KMS-11 (cell line): ENCODE measurements at regions not wholly inside any gene's neighbourhood (a gene's known extent, or its start where the extent isn't known, plus 50 kb on each side); places are given as distances from the start of the nearest gene placed in this dataset.
A peak's percentile ranks its signal among the peaks of the same experiment; 100 is the strongest.

Experiments used
- H2AFZ ChIP-seq: fragments of 200-600 bp; sonication (generic); 2 replicates; pipeline ENCODE4 v1.6.1; 2016; ENCODE audit warnings: antibody characterized with exemption, mixed run types, low read depth
- H3K27ac ChIP-seq: fragments of 200-600 bp; sonication (generic); 2 replicates; pipeline ENCODE4 v1.6.1; 2016; ENCODE audit warnings: mild to moderate bottlenecking, mixed run types
- H3K27me3 ChIP-seq: fragments of 200-600 bp; sonication (generic); 2 replicates; pipeline ENCODE4 v1.6.1; 2017; ENCODE audit warnings: mild to moderate bottlenecking, low read depth, mixed run types, moderate library complexity; ENCODE audit not compliant: insufficient read depth
- H3K36me3 ChIP-seq: fragments of 200-600 bp; sonication (generic); 2 replicates; pipeline ENCODE4 v1.6.1; 2017; ENCODE audit warnings: mild to moderate bottlenecking, mixed run types; ENCODE audit not compliant: insufficient read depth
- H3K4me1 ChIP-seq: fragments of 200-600 bp; sonication (generic); 2 replicates; pipeline ENCODE4 v1.6.1; 2016; ENCODE audit warnings: mild to moderate bottlenecking, low read depth, mixed run types; ENCODE audit not compliant: poor library complexity, severe bottlenecking
- H3K4me2 ChIP-seq: fragments of 200-600 bp; sonication (generic); 2 replicates; pipeline ENCODE4 v1.7.0; 2016; ENCODE audit warnings: mild to moderate bottlenecking, mixed run types
- H3K4me3 ChIP-seq: fragments of 200-600 bp; sonication (generic); IDR thresholded peaks from 2 replicates; pipeline ENCODE4 v1.6.1; 2017; ENCODE audit warnings: low read depth, low read length, mixed read lengths; ENCODE audit not compliant: insufficient read depth
- H3K79me2 ChIP-seq: fragments of 200-600 bp; sonication (generic); 2 replicates; pipeline ENCODE4 v1.6.1; 2016; ENCODE audit warnings: low read depth, mixed run types; ENCODE audit not compliant: insufficient read depth
- H3K9ac ChIP-seq: fragments of 200-600 bp; sonication (generic); 2 replicates; pipeline ENCODE4 v1.6.1; 2016; ENCODE audit warnings: mild to moderate bottlenecking, mixed run types
- H4K20me1 ChIP-seq: fragments of 200-600 bp; sonication (generic); 2 replicates; pipeline ENCODE4 v1.6.1; 2016; ENCODE audit warnings: mild to moderate bottlenecking, mixed run types; ENCODE audit not compliant: insufficient read depth
- TF ChIP-seq, protein P1 (sequence below): fragments of 200-600 bp; sonication (generic); conservative IDR thresholded peaks from 2 replicates; pipeline ENCODE4 v1.6.1; 2017; ENCODE audit warnings: low read depth, mild to moderate bottlenecking, antibody characterized with exemption, low read length, moderate library complexity, mixed read lengths

DNA sequence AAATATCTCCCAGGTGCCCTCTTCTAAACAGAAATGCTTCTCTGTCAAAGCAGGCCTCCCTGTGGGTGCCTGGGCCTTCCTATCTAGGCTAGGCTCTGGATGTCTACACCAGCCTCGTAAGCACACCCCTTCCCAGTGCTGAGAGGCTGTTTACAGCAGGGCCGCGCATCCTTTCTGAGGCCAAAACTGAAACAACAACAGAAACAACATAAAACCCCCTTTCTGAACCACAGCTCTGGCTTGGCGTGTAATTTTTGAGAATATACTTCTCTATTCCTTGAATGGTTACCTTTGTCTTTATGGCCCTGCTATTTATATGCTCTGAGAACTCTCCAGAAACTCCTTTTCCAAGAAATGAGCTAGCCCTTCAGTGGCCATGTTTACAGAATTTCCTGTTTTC lies 118.4 kb downstream of the BCL2L11 start:
- no peaks in the 10 kb centered on the region for H3K27me3 ChIP-seq
- H3K36me3 ChIP-seq: no peaks in the 10 kb centered on the region
- peaks cover 22% of the 10 kb centered on the region for H3K4me1 ChIP-seq
- peak overlapping the region; percentile 53; the same call in 1 of the 2 replicates for H3K4me2 ChIP-seq
- no peak overlapping the region for H3K9ac ChIP-seq
- no peaks in the 10 kb centered on the region for H4K20me1 ChIP-seq
- H3K79me2 ChIP-seq: no peaks in the 10 kb centered on the region
- no peak overlapping the region for H3K4me3 ChIP-seq
- no peak overlapping the region for H2AFZ ChIP-seq
- TF ChIP-seq, protein P1, sequence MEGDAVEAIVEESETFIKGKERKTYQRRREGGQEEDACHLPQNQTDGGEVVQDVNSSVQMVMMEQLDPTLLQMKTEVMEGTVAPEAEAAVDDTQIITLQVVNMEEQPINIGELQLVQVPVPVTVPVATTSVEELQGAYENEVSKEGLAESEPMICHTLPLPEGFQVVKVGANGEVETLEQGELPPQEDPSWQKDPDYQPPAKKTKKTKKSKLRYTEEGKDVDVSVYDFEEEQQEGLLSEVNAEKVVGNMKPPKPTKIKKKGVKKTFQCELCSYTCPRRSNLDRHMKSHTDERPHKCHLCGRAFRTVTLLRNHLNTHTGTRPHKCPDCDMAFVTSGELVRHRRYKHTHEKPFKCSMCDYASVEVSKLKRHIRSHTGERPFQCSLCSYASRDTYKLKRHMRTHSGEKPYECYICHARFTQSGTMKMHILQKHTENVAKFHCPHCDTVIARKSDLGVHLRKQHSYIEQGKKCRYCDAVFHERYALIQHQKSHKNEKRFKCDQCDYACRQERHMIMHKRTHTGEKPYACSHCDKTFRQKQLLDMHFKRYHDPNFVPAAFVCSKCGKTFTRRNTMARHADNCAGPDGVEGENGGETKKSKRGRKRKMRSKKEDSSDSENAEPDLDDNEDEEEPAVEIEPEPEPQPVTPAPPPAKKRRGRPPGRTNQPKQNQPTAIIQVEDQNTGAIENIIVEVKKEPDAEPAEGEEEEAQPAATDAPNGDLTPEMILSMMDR: no peak
- no peak overlapping the region for H3K27ac ChIP-seq

DNA sequence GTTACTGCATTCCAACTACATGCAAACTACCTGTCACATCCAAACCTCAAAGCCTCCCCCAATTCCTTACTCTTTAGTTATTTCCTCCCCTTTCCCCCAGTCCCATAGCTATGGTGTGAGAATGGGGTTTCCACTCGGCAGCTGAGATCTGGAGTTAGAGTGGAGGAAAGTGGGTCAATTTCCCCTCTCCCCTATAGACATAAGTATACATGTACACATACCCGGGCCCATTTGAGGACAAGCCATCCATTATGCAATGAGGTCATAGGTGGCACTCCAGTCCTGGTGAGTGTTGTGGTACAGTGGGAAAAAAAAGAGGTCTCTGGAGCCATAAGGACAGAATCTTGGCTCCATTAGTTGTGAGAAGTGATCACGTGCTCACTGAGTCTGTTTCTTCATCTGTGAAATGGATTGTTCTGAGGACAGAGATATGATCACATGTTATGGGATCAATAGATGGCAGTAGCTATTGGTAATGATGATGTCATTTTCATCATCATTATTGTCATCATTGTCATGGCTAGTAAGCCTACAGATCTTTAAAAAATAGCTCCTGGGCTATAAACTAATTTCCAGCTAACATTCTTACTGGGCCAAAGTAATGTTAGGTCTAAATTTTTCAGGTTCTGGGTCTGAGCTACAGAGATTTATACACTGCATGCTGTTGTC lies 119.0 kb downstream of the BCL2L11 start:
- H3K4me2 ChIP-seq: peak overlapping the region; percentile 53; the same call in 1 of the 2 replicates
- no peak overlapping the region for H3K27ac ChIP-seq
- no peak overlapping the region for H3K4me3 ChIP-seq
- H2AFZ ChIP-seq: no peak overlapping the region
- no peaks in the 10 kb centered on the region for H3K27me3 ChIP-seq
- TF ChIP-seq, protein P1: no peak
- no peaks in the 10 kb centered on the region for H3K79me2 ChIP-seq
- H3K9ac ChIP-seq: no peak overlapping the region
- no peaks in the 10 kb centered on the region for H4K20me1 ChIP-seq
- no peaks in the 10 kb centered on the region for H3K36me3 ChIP-seq
- peaks cover 22% of the 10 kb centered on the region for H3K4me1 ChIP-seq

DNA sequence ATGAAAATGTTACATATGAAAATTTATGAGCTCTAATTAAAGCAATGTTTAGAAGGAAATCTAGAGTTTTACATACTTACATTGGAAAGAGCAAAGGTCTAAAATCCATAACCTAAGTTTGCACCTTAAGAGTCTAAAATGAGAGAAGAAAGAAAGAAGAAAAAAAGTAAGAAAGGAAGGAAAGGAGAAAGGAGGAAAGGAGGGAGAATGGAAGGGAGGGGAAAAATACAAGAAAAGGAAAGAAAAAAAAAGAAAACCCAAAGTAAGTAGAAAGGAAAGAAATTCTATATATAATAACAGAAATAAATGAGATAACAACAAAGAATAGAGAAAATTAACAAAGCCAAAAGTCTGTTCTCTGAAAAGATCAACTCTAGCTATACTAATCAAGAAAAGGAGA lies 122.6 kb downstream of the BCL2L11 start:
- Histone ChIP-seq H3K79me2 (no peaks in the 10 kb centered on the region), H2AFZ (no peak overlapping the region), H3K4me1 (peaks cover 22% of the 10 kb centered on the region), H3K9ac (no peak overlapping the region), H3K27ac (no peak overlapping the region), H3K36me3 (no peaks in the 10 kb centered on the region), H3K27me3 (no peaks in the 10 kb centered on the region), H3K4me2 (no peak overlapping the region), H4K20me1 (no peaks in the 10 kb centered on the region), H3K4me3 (no peak overlapping the region)
- TF ChIP-seq, protein P1: no peak

DNA sequence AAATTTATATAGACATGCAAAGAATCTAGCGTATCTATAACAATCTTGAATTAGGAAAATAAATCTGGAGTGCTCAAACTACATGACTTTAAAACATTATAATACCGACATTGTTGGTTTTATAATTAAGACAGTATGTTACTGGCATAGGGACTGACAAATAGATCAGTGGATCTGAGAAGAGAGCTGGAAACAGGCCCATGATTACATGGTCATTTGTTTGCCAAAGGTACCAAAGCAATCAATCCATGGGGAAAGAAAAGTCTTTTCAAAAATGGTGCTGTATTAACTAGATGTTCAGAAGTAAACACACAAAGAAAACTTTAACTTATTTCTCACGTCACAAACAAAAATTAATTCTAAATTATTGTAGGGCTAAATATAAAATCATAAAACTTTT lies 124.2 kb downstream of the BCL2L11 start:
- Histone ChIP-seq H3K4me2 (no peak overlapping the region), H2AFZ (no peak overlapping the region), H3K79me2 (no peaks in the 10 kb centered on the region), H3K27ac (no peak overlapping the region), H3K36me3 (no peaks in the 10 kb centered on the region), H3K9ac (no peak overlapping the region), H3K27me3 (no peaks in the 10 kb centered on the region), H4K20me1 (no peaks in the 10 kb centered on the region), H3K4me3 (no peak overlapping the region), H3K4me1 (peaks cover 7% of the 10 kb centered on the region)
- TF ChIP-seq, protein P1: no peak
